Loucy (cell line): ENCODE measurements at regions not wholly inside any gene's neighbourhood (a gene's known extent, or its start where the extent isn't known, plus 50 kb on each side); places are given as distances from the start of the nearest gene placed in this dataset.

Source experiments
- H2AFZ ChIP-seq: fragments of 200-600 bp; sonication (generic); 2 replicates; pipeline ENCODE4 v1.6.0; 2016; ENCODE audit warnings: antibody characterized with exemption, mild to moderate bottlenecking, low read length, moderate library complexity
- H3F3A ChIP-seq: fragments of 200-600 bp; 2 replicates; pipeline ENCODE4 v1.6.0; 2016; ENCODE audit warnings: antibody characterized with exemption, low read depth, mild to moderate bottlenecking
- H3K27me3 ChIP-seq: fragments of 200-600 bp; sonication (generic); 2 replicates; pipeline ENCODE4 v1.6.1; 2014; ENCODE audit warnings: low read length, mild to moderate bottlenecking; ENCODE audit not compliant: insufficient read depth, poor library complexity, severe bottlenecking
- H3K36me3 ChIP-seq: fragments of 200-600 bp; sonication (generic); 2 replicates; pipeline ENCODE4 v1.6.1; 2016; ENCODE audit warnings: low read length; ENCODE audit not compliant: insufficient read depth
- H3K4me1 ChIP-seq: fragments of 200-600 bp; sonication (generic); 2 replicates; pipeline ENCODE4 v1.5.1; 2014; ENCODE audit warnings: low read length, mild to moderate bottlenecking; ENCODE audit not compliant: insufficient read depth, poor library complexity, severe bottlenecking
- H3K4me2 ChIP-seq: fragments of 200-600 bp; sonication (generic); 2 replicates; pipeline ENCODE4 v1.6.0; 2014; ENCODE audit warnings: antibody characterized with exemption, low read length, low read depth, mild to moderate bottlenecking; ENCODE audit not compliant: poor library complexity, severe bottlenecking
- H3K4me3 ChIP-seq: fragments of 200-600 bp; sonication (generic); 2 replicates; pipeline ENCODE4 v1.5.1; 2014; ENCODE audit warnings: low read length, mild to moderate bottlenecking, mixed read lengths; ENCODE audit not compliant: poor library complexity, severe bottlenecking
- H3K79me2 ChIP-seq: fragments of 200-600 bp; sonication (generic); 2 replicates; pipeline ENCODE4 v1.6.1; 2014; ENCODE audit warnings: low read length; ENCODE audit not compliant: insufficient read depth
- H3K9ac ChIP-seq: fragments of 200-600 bp; sonication (generic); 2 replicates; pipeline ENCODE4 v1.6.0; 2014; ENCODE audit warnings: mild to moderate bottlenecking, low read depth, low read length, moderate library complexity; ENCODE audit not compliant: poor library complexity, severe bottlenecking
- H3K9me2 ChIP-seq: fragments of 200-600 bp; sonication (generic); replicated peaks from 2 replicates; pipeline ENCODE4 v1.6.1; 2016; ENCODE audit warnings: low read depth, low read length, mixed read lengths
- H3K9me3 ChIP-seq: fragments of 200-600 bp; sonication (generic); 2 replicates; pipeline ENCODE4 v1.6.1; 2014; ENCODE audit warnings: mild to moderate bottlenecking, antibody characterized with exemption, low read length, low read depth; ENCODE audit not compliant: insufficient read depth
- H4K20me1 ChIP-seq: fragments of 200-600 bp; sonication (generic); 2 replicates; pipeline ENCODE4 v1.6.0; 2014; ENCODE audit warnings: antibody characterized with exemption, low read length, mild to moderate bottlenecking; ENCODE audit not compliant: insufficient read depth, poor library complexity, severe bottlenecking
- EZH2phosphoT487 ChIP-seq: fragments of 200-600 bp; IDR thresholded peaks from 2 replicates; pipeline ENCODE4 v1.6.1; 2018; ENCODE audit warnings: antibody characterized with exemption, mild to moderate bottlenecking, moderate library complexity, borderline replicate concordance
- TF ChIP-seq, protein P1 (sequence below): fragments of 200-600 bp; sonication (generic); conservative IDR thresholded peaks from 2 replicates; pipeline ENCODE4 v1.5.1; 2014; ENCODE audit warnings: mild to moderate bottlenecking, antibody characterized with exemption, low read length

DNA sequence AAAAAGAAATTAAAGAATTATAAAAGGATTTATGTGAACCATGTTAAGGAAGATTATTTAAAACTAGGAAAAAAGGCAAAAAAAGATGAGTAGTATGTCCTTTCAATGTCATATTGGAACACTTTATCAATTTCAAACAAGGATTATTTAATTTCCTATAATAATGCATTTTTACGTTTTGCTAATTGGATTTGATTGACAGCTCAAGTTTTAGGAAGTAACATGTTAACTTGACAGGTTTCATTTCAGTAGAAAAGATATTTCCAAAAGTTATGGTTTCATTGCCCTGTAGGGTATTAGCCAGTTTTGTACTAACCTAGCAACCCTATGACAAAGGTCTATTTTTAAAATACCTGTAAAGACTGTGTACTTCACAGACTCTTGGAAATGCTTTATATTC lies 379.6 kb upstream of the ZFP42 start:
- no peaks in the 10 kb centered on the region for H3K27me3 ChIP-seq
- H3K4me1 ChIP-seq, result no peaks in the 10 kb centered on the region
- no peak overlapping the region for H3K4me2 ChIP-seq
- TF ChIP-seq, protein P1, sequence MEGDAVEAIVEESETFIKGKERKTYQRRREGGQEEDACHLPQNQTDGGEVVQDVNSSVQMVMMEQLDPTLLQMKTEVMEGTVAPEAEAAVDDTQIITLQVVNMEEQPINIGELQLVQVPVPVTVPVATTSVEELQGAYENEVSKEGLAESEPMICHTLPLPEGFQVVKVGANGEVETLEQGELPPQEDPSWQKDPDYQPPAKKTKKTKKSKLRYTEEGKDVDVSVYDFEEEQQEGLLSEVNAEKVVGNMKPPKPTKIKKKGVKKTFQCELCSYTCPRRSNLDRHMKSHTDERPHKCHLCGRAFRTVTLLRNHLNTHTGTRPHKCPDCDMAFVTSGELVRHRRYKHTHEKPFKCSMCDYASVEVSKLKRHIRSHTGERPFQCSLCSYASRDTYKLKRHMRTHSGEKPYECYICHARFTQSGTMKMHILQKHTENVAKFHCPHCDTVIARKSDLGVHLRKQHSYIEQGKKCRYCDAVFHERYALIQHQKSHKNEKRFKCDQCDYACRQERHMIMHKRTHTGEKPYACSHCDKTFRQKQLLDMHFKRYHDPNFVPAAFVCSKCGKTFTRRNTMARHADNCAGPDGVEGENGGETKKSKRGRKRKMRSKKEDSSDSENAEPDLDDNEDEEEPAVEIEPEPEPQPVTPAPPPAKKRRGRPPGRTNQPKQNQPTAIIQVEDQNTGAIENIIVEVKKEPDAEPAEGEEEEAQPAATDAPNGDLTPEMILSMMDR, result no peak
- TF ChIP-seq EZH2phosphoT487, result no peak
- no peak overlapping the region for H3K9ac ChIP-seq
- H3K36me3 ChIP-seq, result no peaks in the 10 kb centered on the region
- H3K79me2 ChIP-seq, result no peaks in the 10 kb centered on the region
- no peaks in the 10 kb centered on the region for H4K20me1 ChIP-seq
- H3K4me3 ChIP-seq, result no peak overlapping the region
- no peaks in the 10 kb centered on the region for H3K9me2 ChIP-seq
- no peaks in the 10 kb centered on the region; the same call in 1 of the 2 replicates for H3K9me3 ChIP-seq
- H2AFZ ChIP-seq, result no peak overlapping the region
- H3F3A ChIP-seq, result no peaks in the 10 kb centered on the region

DNA sequence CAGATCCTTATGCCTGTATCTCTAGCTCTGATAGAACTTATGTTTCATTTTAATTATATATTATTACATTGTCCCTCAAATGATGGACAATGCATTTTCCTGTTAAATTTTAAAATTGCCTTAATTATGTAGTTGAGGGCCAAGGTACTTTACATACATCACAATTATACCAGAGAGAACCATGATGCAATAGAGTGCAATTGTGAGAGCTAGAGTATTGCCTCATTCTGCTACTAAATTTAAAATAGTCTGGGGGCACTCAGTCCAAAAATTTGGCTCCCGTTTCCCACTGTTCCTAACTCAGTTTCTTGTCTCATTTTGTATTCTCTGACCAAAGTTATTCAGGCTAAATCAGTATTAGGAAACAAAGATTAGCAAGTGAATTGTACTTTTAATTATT lies 378.5 kb upstream of the ZFP42 start:
- TF ChIP-seq, protein P1, result no peak
- TF ChIP-seq EZH2phosphoT487, result no peak
- no peaks in the 10 kb centered on the region for H3K36me3 ChIP-seq
- H3K4me3 ChIP-seq, result no peak overlapping the region
- no peak overlapping the region for H2AFZ ChIP-seq
- no peaks in the 10 kb centered on the region for H4K20me1 ChIP-seq
- H3K9ac ChIP-seq, result no peak overlapping the region
- H3K4me1 ChIP-seq, result no peaks in the 10 kb centered on the region
- no peaks in the 10 kb centered on the region for H3K79me2 ChIP-seq
- no peaks in the 10 kb centered on the region for H3K27me3 ChIP-seq
- no peaks in the 10 kb centered on the region; the same call in 1 of the 2 replicates for H3K9me3 ChIP-seq
- H3K4me2 ChIP-seq, result no peak overlapping the region
- no peaks in the 10 kb centered on the region for H3K9me2 ChIP-seq
- no peaks in the 10 kb centered on the region for H3F3A ChIP-seq

GRCh38 chr4:187618701-187619281 lies 376.8 kb upstream of the ZFP42 start:
- H3K4me3 ChIP-seq, result no peak overlapping the region
- peaks cover 3% of the 10 kb centered on the region; the same call in 1 of the 2 replicates for H3K9me3 ChIP-seq
- no peaks in the 10 kb centered on the region for H3K4me1 ChIP-seq
- no peak overlapping the region for H2AFZ ChIP-seq
- H4K20me1 ChIP-seq, result no peaks in the 10 kb centered on the region
- TF ChIP-seq, protein P1, result no peak
- TF ChIP-seq EZH2phosphoT487, result no peak
- H3K4me2 ChIP-seq, result no peak overlapping the region
- no peaks in the 10 kb centered on the region for H3K27me3 ChIP-seq
- H3K9ac ChIP-seq, result no peak overlapping the region
- no peaks in the 10 kb centered on the region for H3K79me2 ChIP-seq
- no peaks in the 10 kb centered on the region for H3K9me2 ChIP-seq
- no peaks in the 10 kb centered on the region for H3K36me3 ChIP-seq
- H3F3A ChIP-seq, result no peaks in the 10 kb centered on the region
